Skin epidermis (tissue), 12 donors: ENCODE measurements at regions not wholly inside any gene's neighbourhood (a gene's known extent, or its start where the extent isn't known, plus 50 kb on each side); places are given as distances from the start of the nearest gene placed in this dataset.
"Not testable (repeated sequence)": the region's sequence is repeated elsewhere in the genome, so short reads cannot be mapped to it uniquely, and the experiment has no call there.

Experiments used
- H3K27ac ChIP-seq, 21 experiments: fragments of 200-600 bp; sonication (generic) in 11 of 21; one replicate each; pipeline ENCODE4 v1.5.0; 2020; ENCODE audit warnings: mild to moderate bottlenecking in 3 of 21, inconsistent platforms in 2 of 21, moderate library complexity in 2 of 21
- H3K4me3 ChIP-seq, 7 experiments: fragments of 200-600 bp; sonication (generic) in 2 of 7; one replicate each; pipeline ENCODE4 v1.5.0; 2020; ENCODE audit warnings: inconsistent platforms in 2 of 7, mild to moderate bottlenecking in 2 of 7, moderate library complexity in 1 of 7

GRCh38 chr21:31543191-31543590, 116.3 kb upstream of the SOD1 start:
- peak overlapping the region in 1 of 21 experiments; percentile 7 for H3K27ac ChIP-seq
- H3K4me3 ChIP-seq, result peak overlapping the region in 1 of 7 experiments; percentile 7

GRCh38 chr21:31538816-31539215, 120.7 kb upstream of the SOD1 start:
- Histone ChIP-seq H3K4me3 (no peak overlapping the region), H3K27ac (no peak overlapping the region)

- Histone ChIP-seq H3K4me3 (no peak overlapping the region), H3K27ac (no peak overlapping the region)
Observed at GRCh38 chr21:31537872-31538576, 121.5 kb upstream of the SOD1 start.

- Histone ChIP-seq H3K27ac (no peak overlapping the region), H3K4me3 (no peak overlapping the region)
Observed at GRCh38 chr21:31536138-31536537, 123.4 kb upstream of the SOD1 start.

- Histone ChIP-seq H3K4me3 (no peak overlapping the region), H3K27ac (peak overlapping the region in 3 of 21 experiments; percentile 25 to 44 (median 28))
Observed at GRCh38 chr21:31531967-31532366, 127.5 kb upstream of the SOD1 start.

GRCh38 chr21:31530897-31531705, 128.4 kb upstream of the SOD1 start:
- Histone ChIP-seq H3K27ac (peak overlapping the region in 7 of 21 experiments; percentile 25 to 72 (median 44)), H3K4me3 (no peak overlapping the region)

- H3K27ac ChIP-seq, result peak overlapping the region in 6 of 21 experiments; percentile 28 to 72 (median 46)
Observed at GRCh38 chr21:31530364-31530763, 129.1 kb upstream of the SOD1 start.

GRCh38 chr21:31529406-31529805, 130.1 kb upstream of the SOD1 start:
- no peak overlapping the region for H3K27ac ChIP-seq
- no peak overlapping the region for H3K4me3 ChIP-seq

More at GRCh38 chr21:31530364-31530763, 129.1 kb upstream of the SOD1 start:
- H3K4me3 ChIP-seq, result no peak overlapping the region

- no peak overlapping the region for H3K4me3 ChIP-seq
- no peak overlapping the region for H3K27ac ChIP-seq
Observed at GRCh38 chr21:31526040-31526439, 133.5 kb upstream of the SOD1 start.

- Histone ChIP-seq H3K4me3 (no peak overlapping the region), H3K27ac (no peak overlapping the region)
Observed at GRCh38 chr21:31524140-31524539, 135.4 kb upstream of the SOD1 start.

- H3K4me3 ChIP-seq, result no peak overlapping the region
Observed at GRCh38 chr21:31521515-31521914, 138.0 kb upstream of the SOD1 start.

GRCh38 chr21:31520561-31521098, 138.9 kb upstream of the SOD1 start:
- Histone ChIP-seq H3K4me3 (no peak overlapping the region), H3K27ac (no peak overlapping the region)

More at GRCh38 chr21:31521515-31521914, 138.0 kb upstream of the SOD1 start:
- H3K27ac ChIP-seq, result no peak overlapping the region

- H3K27ac ChIP-seq, result no peak overlapping the region
- no peak overlapping the region for H3K4me3 ChIP-seq
Observed at GRCh38 chr21:31518580-31518979, 140.9 kb upstream of the SOD1 start.

GRCh38 chr21:31517664-31518414, 141.7 kb upstream of the SOD1 start:
- Histone ChIP-seq H3K4me3 (no peak overlapping the region), H3K27ac (no peak overlapping the region)

- H3K4me3 ChIP-seq, result no peak overlapping the region
- no peak overlapping the region for H3K27ac ChIP-seq
Observed at GRCh38 chr21:31515253-31515652, 144.2 kb upstream of the SOD1 start.

- Histone ChIP-seq H3K4me3 (no peak overlapping the region), H3K27ac (peak overlapping the region in 1 of 21 experiments; percentile 17)
Observed at GRCh38 chr21:31514598-31514997, 144.9 kb upstream of the SOD1 start.

- H3K27ac ChIP-seq, result peak overlapping the region in 1 of 21 experiments; percentile 8
- not testable (repeated sequence) for H3K4me3 ChIP-seq
Observed at GRCh38 chr21:31513541-31513940, 146.0 kb upstream of the SOD1 start.

- not testable (repeated sequence) for H3K27ac ChIP-seq, H3K4me3 ChIP-seq
Observed at GRCh38 chr21:31511999-31512398, 147.5 kb upstream of the SOD1 start.

GRCh38 chr21:31511258-31511657, 148.2 kb upstream of the SOD1 start:
- Histone ChIP-seq H3K4me3 (no peak overlapping the region), H3K27ac (no peak overlapping the region)
